ENCODE measurements at regions not wholly inside any gene's neighbourhood (a gene's known extent, or its start where the extent isn't known, plus 50 kb on each side); places are given as distances from the start of the nearest gene placed in this dataset.

DNA sequence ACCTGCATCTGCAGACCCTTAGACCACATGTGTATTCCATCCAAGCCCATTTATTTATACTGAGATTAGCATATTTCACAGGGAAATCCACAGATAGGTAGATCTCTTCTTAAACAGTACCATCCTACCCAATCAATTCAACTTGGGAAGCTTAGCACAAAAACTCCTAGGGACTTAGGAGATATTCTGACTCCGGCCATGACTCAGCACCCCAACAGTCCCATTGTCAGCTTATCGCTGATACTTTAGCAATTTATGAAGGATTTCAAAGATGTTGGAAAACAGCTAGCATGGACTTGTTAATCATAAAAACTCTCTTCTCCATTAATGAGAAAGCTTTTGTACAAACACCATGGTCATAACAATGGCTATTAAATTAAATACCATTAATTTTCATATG lies 236.2 kb upstream of the PREP start:
- TF ChIP-seq CTCF (IDR thresholded peaks at IDR 0.05) (no peak), POLR2A (IDR thresholded peaks at IDR 0.05) (no peak)
